Right lobe of liver (tissue), 4 donors: ENCODE measurements at regions not wholly inside any gene's neighbourhood (a gene's known extent, or its start where the extent isn't known, plus 50 kb on each side); places are given as distances from the start of the nearest gene placed in this dataset.

ENCODE experiments used
- CTCF ChIP-seq, 4 donors: fragments of 200-600 bp in 3 of 4; fragments of 450-650 bp in 1 of 4; IDR thresholded peaks; one replicate each; pipeline versions ENCODE4 v1.5.1 to v1.8.0; 2016 to 2022; ENCODE audit warnings: antibody characterized with exemption in 4 of 4, mild to moderate bottlenecking in 2 of 4
- POLR2A ChIP-seq: fragments of 450-650 bp; IDR thresholded peaks from one replicate; pipeline ENCODE4 v1.6.1; 2017; ENCODE audit warnings: antibody characterized with exemption, mild to moderate bottlenecking
- donor health status: DM: no; HTN: no; CAD: no.
- donor health status: DM: no; HTN: no; CAD: no.
- donor health status: DM: no; HTN: yes; CAD: no.

- TF ChIP-seq CTCF (IDR thresholded peaks at IDR 0.05): no peak
- TF ChIP-seq POLR2A: no peak
Measured at GRCh38 chr4:126593626-126594025, 1039.1 kb upstream of the INTU start.
